ENCODE measurements at regions not wholly inside any gene's neighbourhood (a gene's known extent, or its start where the extent isn't known, plus 50 kb on each side); places are given as distances from the start of the nearest gene placed in this dataset.

- no peak for DNase-seq (ENCODE audit: low spot score)
Observed at GRCh38 chr10:3424111-3424851, 251.7 kb upstream of the PITRM1 start.

GRCh38 chr10:3423384-3423783 is 250.8 kb upstream of the PITRM1 start:
- no peak for DNase-seq (ENCODE audit: low spot score)

GRCh38 chr10:3422282-3422681 is 249.7 kb upstream of the PITRM1 start:
- no peak for DNase-seq (ENCODE audit: low spot score)

- no peak for DNase-seq (ENCODE audit: low spot score)
Observed at GRCh38 chr10:3421537-3422257, 249.1 kb upstream of the PITRM1 start.

GRCh38 chr10:3420527-3421469 is 248.2 kb upstream of the PITRM1 start:
- no peak for DNase-seq (ENCODE audit: low spot score)

GRCh38 chr10:3419719-3420495 is 247.3 kb upstream of the PITRM1 start:
- no peak for DNase-seq (ENCODE audit: low spot score)

- no peak for DNase-seq (ENCODE audit: low spot score)
Observed at GRCh38 chr10:3418926-3419325, 246.3 kb upstream of the PITRM1 start.

- no peak for DNase-seq (ENCODE audit: low spot score)
Observed at GRCh38 chr10:3418041-3418754, 245.6 kb upstream of the PITRM1 start.

- DNase-seq (ENCODE audit: low spot score): no peak
Observed at GRCh38 chr10:3417096-3417495, 244.5 kb upstream of the PITRM1 start.

GRCh38 chr10:3415878-3416605 is 243.5 kb upstream of the PITRM1 start:
- DNase-seq (ENCODE audit: low spot score): no peak

GRCh38 chr10:3415038-3415736 is 242.6 kb upstream of the PITRM1 start:
- no peak for DNase-seq (ENCODE audit: low spot score)

- no peak for DNase-seq (ENCODE audit: low spot score)
Observed at GRCh38 chr10:3414667-3415023, 242.1 kb upstream of the PITRM1 start.

GRCh38 chr10:3413937-3414666 is 241.5 kb upstream of the PITRM1 start:
- DNase-seq (ENCODE audit: low spot score): no peak

GRCh38 chr10:3412646-3413045 is 240.1 kb upstream of the PITRM1 start:
- DNase-seq (ENCODE audit: low spot score): no peak

- no peak for DNase-seq (ENCODE audit: low spot score)
Observed at GRCh38 chr10:3412071-3412582, 239.5 kb upstream of the PITRM1 start.

GRCh38 chr10:3411044-3411443 is 238.5 kb upstream of the PITRM1 start:
- no peak for DNase-seq (ENCODE audit: low spot score)

GRCh38 chr10:3409928-3410327 is 237.3 kb upstream of the PITRM1 start:
- DNase-seq (ENCODE audit: low spot score): no peak

GRCh38 chr10:3408603-3409365 is 236.2 kb upstream of the PITRM1 start:
- DNase-seq (ENCODE audit: low spot score): no peak
